K562 (cell line): ENCODE measurements at regions not wholly inside any gene's neighbourhood (a gene's known extent, or its start where the extent isn't known, plus 50 kb on each side); places are given as distances from the start of the nearest gene placed in this dataset.

Source experiments
- ATAC-seq: fragments of 200-7000 bp; cut with Tn5 transposase; 3 replicates; pipeline ENCODE4 v1.9.1; 2020; ENCODE audit warnings: moderate library complexity
- BruUV-seq: library from RNA; stranded (reverse); fragments of 400-500 nt; replicated peaks from 2 replicates; lab custom pipeline; 2021; lab: Mats Ljungman, UMichigan
- CTCF ChIA-PET: fragments of 300-600 bp; formaldehyde crosslinking; extraction: SDS; loops from one replicate; lab custom pipeline; 2021; ENCODE audit warnings: low intra/inter-chr PET ratio; lab: Yijun Ruan, JAX
- POLR2A ChIA-PET: fragments of 300-600, 350-650 bp; sonication (Branson Sonifier 250); formaldehyde crosslinking; extraction: SDS; loops from one replicate; lab custom pipeline; 2021; ENCODE audit warnings: antibody characterized with exemption, inconsistent platforms; lab: Yijun Ruan, JAX
- DNase-seq, 4 experiments: peaks; one replicate each; pipeline versions ENCODE4 v3.0.0 to v3.0.0-alpha.2; 2011 to 2018; ENCODE audit warnings: low spot score in 3 of 4, mixed read lengths in 3 of 4; ENCODE audit errors: extremely low read depth in 1 of 4
- FAIRE-seq: peaks from 2 replicates; lab custom pipeline; 2011; peaks lifted over from hg19 to GRCh38; lab: Jason Lieb, UNC
- H2AFZ ChIP-seq: 2 replicates; pipeline ENCODE4 v1.6.0; 2011; ENCODE audit warnings: low read depth, low read length, control low read depth, inconsistent platforms
- H3K27ac ChIP-seq: fragments of 200-600 bp; 3 replicates; pipeline ENCODE4 v1.8.0; 2011; ENCODE audit warnings: low read depth, mild to moderate bottlenecking, control low read depth, inconsistent platforms, low read length, moderate library complexity, mixed read lengths; ENCODE audit errors: extremely low read depth
- H3K27me3 ChIP-seq, 2 experiments: fragments of 300-600 bp in 1 of 2; 2 replicates in 1 of 2; 3 replicates in 1 of 2; pipeline versions ENCODE4 v1.6.0 to v1.8.0; 2011; ENCODE audit warnings: inconsistent platforms in 2 of 2, low read length in 2 of 2, mild to moderate bottlenecking in 1 of 2, mixed read lengths in 1 of 2, moderate library complexity in 1 of 2; ENCODE audit not compliant: control insufficient read depth in 2 of 2, insufficient read depth in 2 of 2
- H3K36me3 ChIP-seq: fragments of 300-600 bp; 3 replicates; pipeline ENCODE4 v1.8.0; 2011; ENCODE audit warnings: mild to moderate bottlenecking, low read length, inconsistent platforms; ENCODE audit not compliant: control insufficient read depth, insufficient read depth
- H3K4me1 ChIP-seq, 2 experiments: fragments of 200-600 bp in 1 of 2; replicated peaks in 1 of 2; 2 replicates in 1 of 2; 3 replicates in 1 of 2; pipeline versions ENCODE4 v1.5.1 to v1.8.0; 2011; ENCODE audit warnings: inconsistent platforms in 2 of 2, low read length in 2 of 2, mild to moderate bottlenecking in 1 of 2, mixed read lengths in 1 of 2, moderate library complexity in 1 of 2; ENCODE audit not compliant: control insufficient read depth in 2 of 2, insufficient read depth in 2 of 2
- H3K4me2 ChIP-seq: 2 replicates; pipeline ENCODE4 v1.6.1; 2011; ENCODE audit warnings: low read length, control low read depth, inconsistent platforms, mixed read lengths; ENCODE audit not compliant: insufficient read depth
- H3K4me3 ChIP-seq: fragments of 200-600 bp; sonication (generic), shearing (Covaris generic); 2 replicates; pipeline ENCODE4 v1.5.1; 2016; ENCODE audit warnings: control low read depth, inconsistent platforms
- H3K79me2 ChIP-seq: fragments of 200-600 bp; 3 replicates; pipeline ENCODE4 v1.8.0; 2011; ENCODE audit warnings: low read length, inconsistent platforms; ENCODE audit not compliant: control insufficient read depth, insufficient read depth
- H3K9ac ChIP-seq, 2 experiments: 2 replicates each; pipeline versions ENCODE4 v1.6.0 to v1.6.1; 2011; ENCODE audit warnings: low read depth in 2 of 2, low read length in 2 of 2, control low read depth in 1 of 2, inconsistent platforms in 1 of 2, mild to moderate bottlenecking in 1 of 2, mixed read lengths in 1 of 2; ENCODE audit not compliant: insufficient read depth in 1 of 2
- H3K9me1 ChIP-seq: one replicate; pipeline ENCODE4 v1.6.0; 2011; ENCODE audit warnings: inconsistent platforms, mild to moderate bottlenecking, low read length, moderate library complexity; ENCODE audit not compliant: control insufficient read depth, insufficient read depth
- H3K9me3 ChIP-seq: replicated peaks from 2 replicates; pipeline ENCODE4 v1.5.1; 2011; ENCODE audit warnings: low read depth, low read length, inconsistent platforms; ENCODE audit not compliant: control insufficient read depth, insufficient read depth
- H4K20me1 ChIP-seq: replicated peaks from 2 replicates; pipeline ENCODE4 v1.6.1; 2011; ENCODE audit warnings: low read length, inconsistent platforms, mixed read lengths; ENCODE audit not compliant: control insufficient read depth, insufficient read depth
- HMG20A ChIP-seq: fragments of 450-650 bp; formaldehyde crosslinking; conservative IDR thresholded peaks from 2 replicates; pipeline ENCODE4 v1.4.0; 2020; ENCODE audit warnings: mild to moderate bottlenecking, mixed read lengths
- TSC22D4 ChIP-seq: fragments of 450-650 bp; IDR thresholded peaks from 2 replicates; pipeline ENCODE4 v1.6.1; 2016; ENCODE audit warnings: missing genetic modification characterization, missing biosample characterization, control low read depth
- ZNF384 ChIP-seq: IDR thresholded peaks from 2 replicates; pipeline ENCODE4 v1.6.1; 2012; ENCODE audit warnings: low read depth, low read length, improper control_type of control experiment
- WGBS: fragments of 100-300 bp; shearing (Covaris generic); methylation state at CpG from one replicate; pipeline ENCODE4 v1.1.6; 2016; ENCODE audit warnings: low coverage, mixed read lengths; ENCODE audit not compliant: insufficient coverage; ENCODE audit errors: missing lambda C conversion rate; 5-methylcytosine and 5-hydroxymethylcytosine counted together
- in situ Hi-C: fragments of 300-500 bp; cut with MboI; formaldehyde crosslinking; loops from 4 replicates; pipeline ENCODE4 v1.15.0; 2018; ENCODE audit warnings: inconsistent platforms, mixed read lengths
- intact Hi-C: fragments of 100-400 bp; cut with micrococcal nuclease; formaldehyde crosslinking; loops from 2 replicates; pipeline ENCODE4 v1.14.2; 2022
- TF ChIP-seq, protein P1 (sequence below): sonication (generic); formaldehyde crosslinking; IDR thresholded peaks from 2 replicates; pipeline ENCODE4 v1.8.0; 2023; ENCODE audit warnings: mild to moderate bottlenecking, missing genetic modification reagents
- TF ChIP-seq, protein P2 (sequence below), 3 experiments: IDR thresholded peaks in 2 of 3; conservative IDR thresholded peaks in 1 of 3; 2 replicates each; pipeline ENCODE4 v1.5.1; 2011 to 2012; ENCODE audit warnings: low read length in 3 of 3, mild to moderate bottlenecking in 3 of 3, control low read depth in 2 of 3, improper control_type of control experiment in 1 of 3, inconsistent platforms in 1 of 3, low read depth in 1 of 3, mixed read lengths in 1 of 3, moderate library complexity in 1 of 3; ENCODE audit not compliant: insufficient read depth in 2 of 3
- TF ChIP-seq, protein P3 (sequence below): fragments of 450-650 bp; formaldehyde crosslinking; IDR thresholded peaks from 2 replicates; pipeline ENCODE4 v1.4.0; 2020; ENCODE audit warnings: mild to moderate bottlenecking, moderate library complexity
- TF ChIP-seq, protein P4 (sequence below): IDR thresholded peaks from 3 replicates; pipeline ENCODE4 v1.6.1; 2011; ENCODE audit warnings: borderline replicate concordance, mild to moderate bottlenecking; ENCODE audit not compliant: insufficient read length, insufficient read depth

DNA sequence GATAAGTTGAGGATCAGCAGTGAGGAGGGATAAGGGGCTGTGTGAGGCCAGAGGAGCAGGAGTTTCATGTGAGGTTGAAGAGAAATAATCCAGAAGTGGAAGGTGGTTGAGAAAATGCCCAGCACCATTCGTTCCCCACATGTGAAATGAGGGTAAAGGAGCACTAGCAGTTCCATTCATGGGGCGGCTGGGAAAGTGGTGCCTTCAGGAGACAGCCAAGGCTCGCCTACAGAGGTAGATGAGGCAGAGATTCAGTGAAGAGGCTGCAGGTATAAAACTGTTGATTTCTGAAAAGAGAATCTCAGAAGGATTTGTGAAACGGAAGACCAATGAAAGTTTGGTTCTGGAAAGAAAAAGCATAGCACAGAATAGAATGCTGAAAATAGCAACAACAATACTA is 272.6 kb downstream of the MSX2 start:
- Histone ChIP-seq H2AFZ (no peak overlapping the region), H3K9me3 (no peaks in the 10 kb centered on the region), H3K4me3 (no peak overlapping the region), H3K9me1 (no peaks in the 10 kb centered on the region), H3K27me3 (peaks cover 0 to 19% of the 10 kb centered on the region in 2 experiments; a peak in 1 of 5 replicates), H3K36me3 (no peaks in the 10 kb centered on the region), H3K9ac (no peak overlapping the region), H3K27ac (no peak overlapping the region), H3K4me2 (no peak overlapping the region), H3K4me1 (no peaks in the 10 kb centered on the region), H4K20me1 (0 out of 2 replicates have a peak, but pooled peaks cover 3% of the 10 kb centered on the region), H3K79me2 (no peaks in the 10 kb centered on the region)
- TF ChIP-seq, protein P1, sequence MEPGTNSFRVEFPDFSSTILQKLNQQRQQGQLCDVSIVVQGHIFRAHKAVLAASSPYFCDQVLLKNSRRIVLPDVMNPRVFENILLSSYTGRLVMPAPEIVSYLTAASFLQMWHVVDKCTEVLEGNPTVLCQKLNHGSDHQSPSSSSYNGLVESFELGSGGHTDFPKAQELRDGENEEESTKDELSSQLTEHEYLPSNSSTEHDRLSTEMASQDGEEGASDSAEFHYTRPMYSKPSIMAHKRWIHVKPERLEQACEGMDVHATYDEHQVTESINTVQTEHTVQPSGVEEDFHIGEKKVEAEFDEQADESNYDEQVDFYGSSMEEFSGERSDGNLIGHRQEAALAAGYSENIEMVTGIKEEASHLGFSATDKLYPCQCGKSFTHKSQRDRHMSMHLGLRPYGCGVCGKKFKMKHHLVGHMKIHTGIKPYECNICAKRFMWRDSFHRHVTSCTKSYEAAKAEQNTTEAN (CRISPR knock-in tag): no peak
- TF ChIP-seq HMG20A (CRISPR knock-in tag): no peak
- TF ChIP-seq ZNF384: no peak
- TF ChIP-seq, protein P2, sequence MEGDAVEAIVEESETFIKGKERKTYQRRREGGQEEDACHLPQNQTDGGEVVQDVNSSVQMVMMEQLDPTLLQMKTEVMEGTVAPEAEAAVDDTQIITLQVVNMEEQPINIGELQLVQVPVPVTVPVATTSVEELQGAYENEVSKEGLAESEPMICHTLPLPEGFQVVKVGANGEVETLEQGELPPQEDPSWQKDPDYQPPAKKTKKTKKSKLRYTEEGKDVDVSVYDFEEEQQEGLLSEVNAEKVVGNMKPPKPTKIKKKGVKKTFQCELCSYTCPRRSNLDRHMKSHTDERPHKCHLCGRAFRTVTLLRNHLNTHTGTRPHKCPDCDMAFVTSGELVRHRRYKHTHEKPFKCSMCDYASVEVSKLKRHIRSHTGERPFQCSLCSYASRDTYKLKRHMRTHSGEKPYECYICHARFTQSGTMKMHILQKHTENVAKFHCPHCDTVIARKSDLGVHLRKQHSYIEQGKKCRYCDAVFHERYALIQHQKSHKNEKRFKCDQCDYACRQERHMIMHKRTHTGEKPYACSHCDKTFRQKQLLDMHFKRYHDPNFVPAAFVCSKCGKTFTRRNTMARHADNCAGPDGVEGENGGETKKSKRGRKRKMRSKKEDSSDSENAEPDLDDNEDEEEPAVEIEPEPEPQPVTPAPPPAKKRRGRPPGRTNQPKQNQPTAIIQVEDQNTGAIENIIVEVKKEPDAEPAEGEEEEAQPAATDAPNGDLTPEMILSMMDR (IDR thresholded peaks at IDR 0.05 in 2 of 3, conservative IDR thresholded peaks at IDR 0.05 in 1 of 3; ENCODE audit: insufficient read depth in 2 of 3, low read depth in 1 of 3, low read length in 3 of 3): no peak
- TF ChIP-seq, protein P3, sequence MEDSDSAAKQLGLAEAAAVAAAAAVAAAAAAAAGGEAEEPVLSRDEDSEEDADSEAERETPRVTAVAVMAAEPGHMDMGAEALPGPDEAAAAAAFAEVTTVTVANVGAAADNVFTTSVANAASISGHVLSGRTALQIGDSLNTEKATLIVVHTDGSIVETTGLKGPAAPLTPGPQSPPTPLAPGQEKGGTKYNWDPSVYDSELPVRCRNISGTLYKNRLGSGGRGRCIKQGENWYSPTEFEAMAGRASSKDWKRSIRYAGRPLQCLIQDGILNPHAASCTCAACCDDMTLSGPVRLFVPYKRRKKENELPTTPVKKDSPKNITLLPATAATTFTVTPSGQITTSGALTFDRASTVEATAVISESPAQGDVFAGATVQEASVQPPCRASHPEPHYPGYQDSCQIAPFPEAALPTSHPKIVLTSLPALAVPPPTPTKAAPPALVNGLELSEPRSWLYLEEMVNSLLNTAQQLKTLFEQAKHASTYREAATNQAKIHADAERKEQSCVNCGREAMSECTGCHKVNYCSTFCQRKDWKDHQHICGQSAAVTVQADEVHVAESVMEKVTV (CRISPR knock-in tag): no peak
- no peak for TF ChIP-seq TSC22D4 (tag)
- TF ChIP-seq, protein P4, sequence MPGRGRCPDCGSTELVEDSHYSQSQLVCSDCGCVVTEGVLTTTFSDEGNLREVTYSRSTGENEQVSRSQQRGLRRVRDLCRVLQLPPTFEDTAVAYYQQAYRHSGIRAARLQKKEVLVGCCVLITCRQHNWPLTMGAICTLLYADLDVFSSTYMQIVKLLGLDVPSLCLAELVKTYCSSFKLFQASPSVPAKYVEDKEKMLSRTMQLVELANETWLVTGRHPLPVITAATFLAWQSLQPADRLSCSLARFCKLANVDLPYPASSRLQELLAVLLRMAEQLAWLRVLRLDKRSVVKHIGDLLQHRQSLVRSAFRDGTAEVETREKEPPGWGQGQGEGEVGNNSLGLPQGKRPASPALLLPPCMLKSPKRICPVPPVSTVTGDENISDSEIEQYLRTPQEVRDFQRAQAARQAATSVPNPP: no peak
- DNase-seq: no peak
- 0% methylated on average over 4 of the region's 4 CpGs for WGBS
- FAIRE-seq: no peak
- POLR2A ChIA-PET: no interaction called here
- CTCF ChIA-PET: no interaction called here
- in situ Hi-C loops: no loop called here
- intact Hi-C loops: no loop called here
- ATAC-seq: no peak
- no TSS peak for BruUV-seq
